GM18520 (cell line): ENCODE measurements at regions not wholly inside any gene's neighbourhood (a gene's known extent, or its start where the extent isn't known, plus 50 kb on each side); places are given as distances from the start of the nearest gene placed in this dataset.

Experiments
- ATAC-seq: cut with Tn5 transposase; IDR thresholded peaks from one replicate; pipeline ENCODE4 v1.9.1; 2021; ENCODE audit not compliant: unreplicated experiment

- ATAC-seq, result no peak
Observed at GRCh38 chr5:148941810-148942209, 115.4 kb downstream of the ADRB2 start.

DNA sequence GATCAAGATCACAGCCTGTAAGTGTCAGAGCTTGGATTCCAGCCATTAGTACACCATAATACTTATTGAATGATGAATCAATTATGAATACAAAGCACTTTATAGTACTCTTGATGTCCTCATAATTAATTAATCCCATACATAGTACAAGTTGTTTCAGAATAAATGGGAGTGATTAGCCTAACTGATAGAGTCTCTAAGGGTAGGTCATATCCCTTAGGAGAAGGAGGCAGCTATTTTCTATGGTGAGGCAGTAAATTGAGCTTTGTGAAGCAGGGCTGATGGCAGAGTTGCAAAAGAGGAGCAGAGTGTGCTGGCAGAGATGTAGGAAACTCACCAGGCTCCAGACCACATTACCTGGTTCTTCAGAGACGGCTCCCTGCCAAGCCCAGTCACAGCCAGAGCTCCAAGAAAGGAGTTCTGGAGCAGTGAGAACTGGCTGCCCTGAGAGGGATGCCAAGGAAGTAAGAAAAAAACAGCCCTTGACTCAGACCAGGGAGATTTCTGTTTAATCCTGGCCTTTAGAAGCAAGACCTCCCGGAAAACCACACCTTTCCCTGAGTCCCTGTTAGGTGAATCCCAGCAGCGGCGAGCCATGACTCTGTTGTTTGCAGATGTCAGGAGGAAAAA, 112.9 kb downstream of the SH3TC2 start:
- no peak for ATAC-seq

DNA sequence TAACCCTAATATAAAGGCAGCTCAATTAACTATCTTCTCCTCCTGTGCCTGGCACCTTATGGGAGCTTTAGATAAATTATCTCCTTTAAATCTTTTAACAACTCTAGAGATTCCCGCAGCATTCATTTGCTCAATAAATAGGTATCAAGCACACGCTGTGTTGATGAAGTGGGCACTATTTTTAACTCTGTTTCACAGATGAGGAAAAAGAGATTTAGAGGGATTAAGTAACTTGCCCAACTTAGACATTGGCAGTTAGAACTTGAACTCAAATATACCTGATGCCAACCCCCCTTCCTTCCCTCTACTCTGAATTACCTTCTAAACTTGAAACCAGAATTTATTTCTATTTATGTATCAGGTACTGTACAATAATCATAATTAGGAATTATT, 112.4 kb downstream of the SH3TC2 start:
- ATAC-seq, result no peak

DNA sequence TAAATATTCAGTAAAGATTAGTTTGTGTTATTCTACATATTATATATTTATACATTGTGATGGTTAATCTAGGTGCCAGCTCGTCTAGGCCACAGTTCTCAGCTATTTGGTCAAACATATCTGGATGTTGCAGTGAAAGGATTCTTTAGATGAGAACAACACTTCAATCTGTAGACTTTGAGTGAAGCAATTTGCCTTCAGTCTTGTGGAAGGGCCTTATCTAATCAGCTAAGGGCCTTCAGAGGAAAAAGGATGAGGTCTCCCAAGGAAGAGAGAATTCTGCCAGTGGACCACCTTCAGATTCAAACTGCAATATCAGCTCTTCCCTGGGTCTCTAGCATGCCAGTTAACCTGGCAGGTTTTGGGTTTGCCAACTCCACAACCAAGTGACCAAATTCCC, 112.0 kb downstream of the SH3TC2 start:
- ATAC-seq, result no peak

GRCh38 chr5:148951612-148952011, 111.2 kb downstream of the SH3TC2 start:
- ATAC-seq, result no peak

DNA sequence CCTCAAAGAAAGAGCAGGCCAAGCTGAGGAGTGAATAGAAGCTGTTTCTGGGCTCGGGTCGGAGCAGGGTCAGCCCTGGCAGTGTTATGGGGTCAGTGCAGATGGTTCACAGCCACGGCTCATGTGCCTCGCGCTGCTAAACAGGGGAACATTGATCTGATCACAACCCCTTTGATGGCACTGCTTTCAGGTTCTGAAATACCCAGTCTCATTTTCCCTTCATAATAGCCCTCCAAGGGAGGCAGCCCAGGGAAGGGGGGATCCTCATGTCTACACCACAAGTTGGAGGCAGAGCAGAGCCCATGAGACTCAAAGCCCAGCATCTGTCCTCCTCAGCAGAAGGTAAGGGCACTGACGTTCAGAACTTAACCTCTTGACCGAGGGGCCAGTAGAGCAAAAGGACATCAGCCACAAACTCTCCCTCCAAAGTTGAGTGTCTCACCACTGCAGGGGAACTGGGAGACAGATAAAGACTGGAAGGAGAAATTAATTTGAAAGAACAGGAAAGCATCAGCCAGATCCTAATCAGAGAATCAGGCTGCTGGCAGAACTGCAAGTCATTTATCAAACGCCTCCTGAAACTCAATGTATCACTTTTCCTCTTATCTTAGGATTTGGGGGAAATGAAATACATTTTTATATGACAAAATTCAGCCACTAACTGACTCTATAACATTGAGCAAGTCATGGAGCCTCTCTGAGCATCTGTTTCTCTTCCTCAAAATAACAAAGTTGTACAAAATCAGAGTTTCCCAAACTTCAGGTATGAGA, 110.6 kb downstream of the SH3TC2 start:
- ATAC-seq, result no peak

GRCh38 chr5:148953711-148954110, 109.2 kb downstream of the SH3TC2 start:
- ATAC-seq, result no peak
